ENCODE measurements at regions not wholly inside any gene's neighbourhood (a gene's known extent, or its start where the extent isn't known, plus 50 kb on each side); places are given as distances from the start of the nearest gene placed in this dataset.

DNA sequence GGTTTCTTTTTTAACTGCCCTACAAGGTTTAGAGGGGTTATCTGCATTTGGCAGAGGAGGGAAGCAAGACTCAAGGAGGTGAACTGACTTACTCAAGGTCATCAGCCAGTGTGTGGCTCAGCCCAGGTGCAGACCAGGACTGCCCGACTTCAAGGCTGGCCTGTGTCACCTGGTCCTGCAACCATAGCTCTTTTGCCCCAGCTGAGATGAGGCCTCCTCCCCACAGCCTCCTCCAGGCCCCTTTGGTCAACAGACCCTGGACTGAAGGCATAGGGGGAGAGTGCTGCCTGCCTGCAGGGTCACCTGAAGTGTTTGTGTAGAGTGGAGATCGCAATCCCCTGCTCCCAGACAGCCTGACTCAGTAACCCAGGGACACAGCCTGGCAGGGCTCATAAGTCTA lies 168.5 kb upstream of the GLI2 start:
- H3K79me2 ChIP-seq (ENCODE audit: control insufficient read depth in 1 of 2, insufficient read depth in 2 of 2, low read length in 2 of 2), result no peaks in the 10 kb centered on the region
- no peak overlapping the region for H4K91ac ChIP-seq (replicated peaks; ENCODE audit: insufficient read length, low read length)
- H3K4me2 ChIP-seq (ENCODE audit: insufficient read depth in 1 of 2, low read depth in 2 of 2, low read length in 2 of 2), result no peak overlapping the region
- no peak overlapping the region for H3K23ac ChIP-seq (ENCODE audit: insufficient read length)
- no peak overlapping the region for H3K27ac ChIP-seq (ENCODE audit: low read depth, low read length)
- H3K4me3 ChIP-seq (ENCODE audit: extremely low read depth in 1 of 4, insufficient read depth in 2 of 4, low read depth in 3 of 4, low read length in 4 of 4), result no peak overlapping the region
- H4K20me1 ChIP-seq (replicated peaks in 1 of 2; ENCODE audit: control insufficient read depth in 1 of 2, insufficient read depth in 2 of 2, low read length in 2 of 2), result peaks cover 2 to 3% of the 10 kb centered on the region in 2 experiments
- FAIRE-seq (no peak), DNase-seq (ENCODE audit: low read depth in 1 of 2, low spot score in 2 of 2) (no peak)
- peaks cover 0 to 4% (median 3%) of the 10 kb centered on the region in 4 experiments; a peak in 4 of 7 replicates for H3K4me1 ChIP-seq (replicated peaks in 1 of 4; ENCODE audit: control insufficient read depth in 3 of 4, insufficient read depth in 4 of 4, low read length in 3 of 4)
- no peak overlapping the region for H3K18ac ChIP-seq (ENCODE audit: extremely low read depth, low read length)
- H3K4ac ChIP-seq (replicated peaks; ENCODE audit: insufficient read length, low read depth, low read length), result no peak overlapping the region
- no peaks in the 10 kb centered on the region for H3K79me1 ChIP-seq (ENCODE audit: low read depth, low read length)
- H3K23me2 ChIP-seq (ENCODE audit: low read depth, low read length), result no peaks in the 10 kb centered on the region
- H2BK5ac ChIP-seq (ENCODE audit: low read depth, low read length), result no peak overlapping the region
- no peak overlapping the region for H2BK20ac ChIP-seq (ENCODE audit: low read length)
- no peak overlapping the region for H2AK5ac ChIP-seq (ENCODE audit: low read depth, low read length)
- H3K56ac ChIP-seq (replicated peaks; ENCODE audit: insufficient read length, low read depth, low read length), result no peak overlapping the region
- H3K36me3 ChIP-seq (ENCODE audit: control insufficient read depth in 2 of 4, insufficient read depth in 4 of 4, low read length in 3 of 4), result no peaks in the 10 kb centered on the region
- no peak overlapping the region for H3K9ac ChIP-seq (replicated peaks in 1 of 4; ENCODE audit: extremely low read depth in 1 of 4, low read depth in 3 of 4, low read length in 3 of 4)
- POLR2A ChIA-PET (ENCODE audit: partially characterized antibody), result no interaction called here
- H2BK15ac ChIP-seq (ENCODE audit: low read length), result no peak overlapping the region
- peaks cover 0 to 11% (median 6%) of the 10 kb centered on the region in 4 experiments; a peak in 3 of 7 replicates for H3K27me3 ChIP-seq (replicated peaks in 1 of 4; ENCODE audit: control insufficient read depth in 3 of 4, extremely low read depth in 1 of 4, insufficient read depth in 3 of 4, low read length in 3 of 4)
- no peak overlapping the region for H3K14ac ChIP-seq (ENCODE audit: insufficient read length)
- no peak overlapping the region for H2BK120ac ChIP-seq (replicated peaks; ENCODE audit: low read depth, low read length)
- no peak overlapping the region for H4K8ac ChIP-seq (ENCODE audit: extremely low read depth, insufficient read depth, low read length)
- WGBS, 2 experiments (ENCODE audit: extremely low coverage in 1 of 2, insufficient coverage in 1 of 2, insufficient read length in 1 of 2, insufficient replicate concordance in 2 of 2, low coverage in 1 of 2, low lambda C conversion rate in 2 of 2, missing lambda C conversion rate in 1 of 2), result 85% methylated on average over 2 of the region's 2 CpGs; no CpG with 5 or more reads in 1 of the 2 experiments
- H3K9me3 ChIP-seq (ENCODE audit: insufficient read depth in 2 of 2, low read depth in 1 of 2, low read length in 1 of 2), result no peaks in the 10 kb centered on the region
- CTCF ChIA-PET (ENCODE audit: partially characterized antibody), result interaction anchor here (0.6 to 2.4 kb wide), 12 partner anchors 8 to 911 kb away, joined by 3 to 11 read pairs (median 3); no protein-coding TSS in a partner anchor
- no peak for TF ChIP-seq EP300 (IDR thresholded peaks at IDR 0.05; ENCODE audit: borderline replicate concordance in 1 of 2, low read depth in 2 of 2, low read length in 2 of 2)
- TF ChIP-seq, protein P1, sequence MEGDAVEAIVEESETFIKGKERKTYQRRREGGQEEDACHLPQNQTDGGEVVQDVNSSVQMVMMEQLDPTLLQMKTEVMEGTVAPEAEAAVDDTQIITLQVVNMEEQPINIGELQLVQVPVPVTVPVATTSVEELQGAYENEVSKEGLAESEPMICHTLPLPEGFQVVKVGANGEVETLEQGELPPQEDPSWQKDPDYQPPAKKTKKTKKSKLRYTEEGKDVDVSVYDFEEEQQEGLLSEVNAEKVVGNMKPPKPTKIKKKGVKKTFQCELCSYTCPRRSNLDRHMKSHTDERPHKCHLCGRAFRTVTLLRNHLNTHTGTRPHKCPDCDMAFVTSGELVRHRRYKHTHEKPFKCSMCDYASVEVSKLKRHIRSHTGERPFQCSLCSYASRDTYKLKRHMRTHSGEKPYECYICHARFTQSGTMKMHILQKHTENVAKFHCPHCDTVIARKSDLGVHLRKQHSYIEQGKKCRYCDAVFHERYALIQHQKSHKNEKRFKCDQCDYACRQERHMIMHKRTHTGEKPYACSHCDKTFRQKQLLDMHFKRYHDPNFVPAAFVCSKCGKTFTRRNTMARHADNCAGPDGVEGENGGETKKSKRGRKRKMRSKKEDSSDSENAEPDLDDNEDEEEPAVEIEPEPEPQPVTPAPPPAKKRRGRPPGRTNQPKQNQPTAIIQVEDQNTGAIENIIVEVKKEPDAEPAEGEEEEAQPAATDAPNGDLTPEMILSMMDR (IDR thresholded peaks at IDR 0.05; ENCODE audit: control extremely low read depth in 1 of 3, insufficient read depth in 1 of 3, low read depth in 1 of 3, low read length in 3 of 3), result no peak
- H2AFZ ChIP-seq (ENCODE audit: low read length), result no peak overlapping the region
- H4K5ac ChIP-seq (ENCODE audit: insufficient read length, low read depth, low read length), result no peak overlapping the region
- no peak overlapping the region for H2BK12ac ChIP-seq (ENCODE audit: low read depth, low read length)
